Cardiac fibroblast (primary cell): ENCODE measurements at regions not wholly inside any gene's neighbourhood (a gene's known extent, or its start where the extent isn't known, plus 50 kb on each side); places are given as distances from the start of the nearest gene placed in this dataset.

Experiments
- DNase-seq, 2 donors: peaks; one replicate each; pipeline versions ENCODE4 v3.0.0 to v3.0.0-alpha.2; 2010; ENCODE audit warnings: low read depth in 2 of 2
- H3K4me3 ChIP-seq, 2 donors: replicated peaks in 1 of 2; 1 replicate in 1 of 2; 2 replicates in 1 of 2; pipeline ENCODE4 v1.5.1; 2011; ENCODE audit warnings: low read depth in 2 of 2, low read length in 2 of 2, mild to moderate bottlenecking in 2 of 2, moderate library complexity in 1 of 2
- TF ChIP-seq, protein P1 (sequence below): IDR thresholded peaks from one replicate; pipeline ENCODE4 v1.5.1; 2011; ENCODE audit warnings: low read depth, mild to moderate bottlenecking, low read length, inconsistent platforms

DNA sequence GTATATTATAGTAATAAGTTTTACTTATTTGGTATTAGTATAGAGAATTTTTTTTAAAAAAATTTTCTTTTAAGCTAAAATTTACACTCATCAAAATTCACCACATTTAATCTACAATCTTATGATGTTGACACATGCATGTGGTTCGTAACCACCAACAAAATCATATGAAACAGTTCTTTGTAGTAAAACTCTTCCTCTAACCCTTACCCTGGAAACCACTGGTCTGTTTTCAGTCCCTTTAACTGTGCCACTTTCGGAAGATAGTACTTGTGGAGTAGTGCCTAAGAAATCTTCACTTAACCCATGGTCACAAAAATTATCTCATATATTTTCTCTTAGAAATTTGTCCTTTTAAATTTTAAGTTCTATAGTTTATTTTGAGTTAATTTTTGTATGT, 1498.8 kb downstream of the MAT2B start:
- no peak overlapping the region for H3K4me3 ChIP-seq
- DNase-seq: no peak
- TF ChIP-seq, protein P1, sequence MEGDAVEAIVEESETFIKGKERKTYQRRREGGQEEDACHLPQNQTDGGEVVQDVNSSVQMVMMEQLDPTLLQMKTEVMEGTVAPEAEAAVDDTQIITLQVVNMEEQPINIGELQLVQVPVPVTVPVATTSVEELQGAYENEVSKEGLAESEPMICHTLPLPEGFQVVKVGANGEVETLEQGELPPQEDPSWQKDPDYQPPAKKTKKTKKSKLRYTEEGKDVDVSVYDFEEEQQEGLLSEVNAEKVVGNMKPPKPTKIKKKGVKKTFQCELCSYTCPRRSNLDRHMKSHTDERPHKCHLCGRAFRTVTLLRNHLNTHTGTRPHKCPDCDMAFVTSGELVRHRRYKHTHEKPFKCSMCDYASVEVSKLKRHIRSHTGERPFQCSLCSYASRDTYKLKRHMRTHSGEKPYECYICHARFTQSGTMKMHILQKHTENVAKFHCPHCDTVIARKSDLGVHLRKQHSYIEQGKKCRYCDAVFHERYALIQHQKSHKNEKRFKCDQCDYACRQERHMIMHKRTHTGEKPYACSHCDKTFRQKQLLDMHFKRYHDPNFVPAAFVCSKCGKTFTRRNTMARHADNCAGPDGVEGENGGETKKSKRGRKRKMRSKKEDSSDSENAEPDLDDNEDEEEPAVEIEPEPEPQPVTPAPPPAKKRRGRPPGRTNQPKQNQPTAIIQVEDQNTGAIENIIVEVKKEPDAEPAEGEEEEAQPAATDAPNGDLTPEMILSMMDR: no peak

DNA sequence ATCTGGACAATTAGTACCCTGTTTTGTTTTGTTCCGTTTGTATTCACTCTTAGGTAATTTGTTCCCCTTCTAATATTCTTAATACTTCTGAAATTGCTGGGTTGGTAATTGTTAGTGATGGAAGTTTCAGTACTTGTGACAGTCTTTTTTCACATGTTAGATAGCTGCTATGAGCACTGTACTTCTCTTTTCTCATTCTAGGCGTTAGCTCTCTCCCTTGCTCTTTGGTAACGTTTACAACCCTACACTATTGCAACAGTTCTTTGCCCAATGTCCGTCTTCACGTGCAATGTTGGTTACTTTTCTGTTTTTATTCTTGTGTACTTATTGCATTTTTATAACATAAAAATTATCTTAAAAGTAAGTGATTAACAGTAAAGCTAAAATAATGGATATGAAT, 1509.0 kb downstream of the MAT2B start:
- TF ChIP-seq, protein P1: no peak
- no peak overlapping the region for H3K4me3 ChIP-seq
- no peak for DNase-seq

DNA sequence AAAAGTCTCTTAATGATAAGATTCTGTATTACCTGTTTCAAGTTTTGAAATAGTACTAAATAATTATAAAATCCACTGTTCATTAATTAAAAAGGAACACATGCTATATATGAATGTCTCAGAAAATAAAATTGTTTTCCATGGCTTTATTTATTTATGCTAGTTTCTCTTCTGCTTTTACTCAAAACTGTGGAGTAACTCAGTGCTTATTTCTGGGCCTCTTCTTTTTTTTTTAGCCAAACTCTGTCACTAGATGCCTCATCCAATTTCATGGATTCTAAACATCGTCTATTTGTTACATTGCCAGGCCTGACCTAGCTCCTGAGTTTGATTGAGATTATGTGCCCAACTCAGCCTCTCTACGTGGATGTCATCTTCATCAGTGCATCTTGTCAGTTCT, 1509.7 kb downstream of the MAT2B start:
- no peak for DNase-seq
- no peak overlapping the region for H3K4me3 ChIP-seq
- TF ChIP-seq, protein P1: no peak

DNA sequence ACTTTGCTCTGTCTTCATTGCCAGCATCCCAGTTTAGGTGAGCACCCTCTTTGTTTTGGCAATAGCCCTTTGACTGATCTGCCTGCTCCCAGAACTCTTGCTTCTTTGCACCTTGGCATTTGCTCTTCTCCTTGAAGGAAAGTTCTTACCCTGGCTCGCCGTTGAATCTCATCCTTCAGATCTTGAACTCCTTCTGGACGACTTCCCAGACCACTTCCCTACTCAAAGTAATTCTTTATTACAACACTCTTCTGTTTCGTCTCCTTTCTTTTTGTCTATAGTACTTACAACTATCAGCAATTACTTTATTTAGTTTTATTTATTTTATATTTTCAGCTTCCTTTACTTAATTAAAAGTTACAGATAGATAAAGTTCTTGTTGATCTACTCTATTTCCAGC, 1510.1 kb downstream of the MAT2B start:
- no peak overlapping the region for H3K4me3 ChIP-seq
- no peak for DNase-seq
- TF ChIP-seq, protein P1: no peak

DNA sequence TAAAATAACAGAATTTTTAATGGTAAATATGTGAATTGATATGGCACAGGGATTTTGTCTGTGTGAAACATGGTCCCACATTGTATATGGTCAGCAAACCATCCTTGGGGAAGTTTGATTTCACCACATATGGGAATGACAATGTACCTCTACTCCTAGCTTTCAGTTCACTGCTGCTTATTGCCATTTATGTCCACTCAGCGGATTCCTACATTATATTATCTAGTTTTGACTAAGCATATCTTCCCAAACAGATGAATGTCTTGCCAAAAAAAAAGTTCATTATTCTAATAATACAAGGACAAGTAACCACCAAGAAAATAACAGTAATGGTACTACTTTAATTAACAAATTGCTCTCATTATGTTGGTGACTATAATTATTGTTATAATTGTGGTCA, 1521.6 kb downstream of the MAT2B start:
- TF ChIP-seq, protein P1: no peak
- H3K4me3 ChIP-seq: no peak overlapping the region
- DNase-seq: no peak

DNA sequence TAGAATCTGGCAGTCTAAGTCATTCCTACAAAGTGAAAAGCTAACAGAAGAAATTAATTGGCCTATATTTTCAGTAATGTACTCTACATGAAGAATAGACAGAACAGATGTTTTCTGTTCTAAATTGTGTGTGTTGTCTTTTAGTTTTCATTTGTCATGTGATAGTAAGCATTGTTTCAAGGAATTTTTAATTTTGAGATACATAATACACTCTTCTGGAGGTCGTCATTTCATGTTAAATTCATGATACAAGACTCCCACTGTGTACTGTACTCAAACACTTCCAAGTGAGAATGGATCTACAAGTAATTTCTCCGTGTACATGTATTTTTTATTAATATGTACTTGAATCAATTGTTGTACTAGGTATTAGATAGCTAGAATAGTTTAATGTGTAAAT, 1522.9 kb downstream of the MAT2B start:
- no peak overlapping the region for H3K4me3 ChIP-seq
- DNase-seq: no peak

More for the DNA sequence above, 1522.9 kb downstream of the MAT2B start:
- TF ChIP-seq, protein P1: no peak
